ENCODE measurements at regions not wholly inside any gene's neighbourhood (a gene's known extent, or its start where the extent isn't known, plus 50 kb on each side); places are given as distances from the start of the nearest gene placed in this dataset.

DNA sequence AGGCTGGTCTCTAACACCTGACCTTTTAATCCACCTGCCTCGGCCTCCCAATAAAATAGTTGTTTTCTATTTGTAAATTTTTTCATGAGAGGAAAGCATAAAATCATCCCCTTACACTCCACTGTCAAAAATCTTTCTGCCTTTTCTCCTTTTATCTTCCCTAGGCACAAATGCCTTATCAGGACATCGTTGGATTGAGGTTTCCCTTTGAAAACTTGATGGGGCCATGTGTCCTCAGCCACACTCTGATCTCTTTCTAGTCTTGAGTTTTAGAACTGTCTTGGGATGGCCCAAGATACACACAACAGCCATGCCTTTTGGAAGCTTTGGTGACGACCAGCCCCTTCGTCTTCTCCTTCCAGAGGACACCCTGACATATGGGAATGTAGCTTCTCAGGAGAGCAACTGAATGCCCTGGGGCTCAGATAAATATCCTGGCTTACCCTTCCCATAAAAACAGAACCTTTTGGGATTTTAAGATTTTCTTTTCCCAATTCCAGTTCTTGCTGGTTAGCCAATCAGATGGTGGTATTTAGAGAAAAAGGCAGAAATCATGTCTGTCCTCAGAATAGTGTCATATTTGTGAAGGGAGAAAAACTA lies 112.4 kb downstream of the ZNF429 start:
- TF ChIP-seq, protein P1, sequence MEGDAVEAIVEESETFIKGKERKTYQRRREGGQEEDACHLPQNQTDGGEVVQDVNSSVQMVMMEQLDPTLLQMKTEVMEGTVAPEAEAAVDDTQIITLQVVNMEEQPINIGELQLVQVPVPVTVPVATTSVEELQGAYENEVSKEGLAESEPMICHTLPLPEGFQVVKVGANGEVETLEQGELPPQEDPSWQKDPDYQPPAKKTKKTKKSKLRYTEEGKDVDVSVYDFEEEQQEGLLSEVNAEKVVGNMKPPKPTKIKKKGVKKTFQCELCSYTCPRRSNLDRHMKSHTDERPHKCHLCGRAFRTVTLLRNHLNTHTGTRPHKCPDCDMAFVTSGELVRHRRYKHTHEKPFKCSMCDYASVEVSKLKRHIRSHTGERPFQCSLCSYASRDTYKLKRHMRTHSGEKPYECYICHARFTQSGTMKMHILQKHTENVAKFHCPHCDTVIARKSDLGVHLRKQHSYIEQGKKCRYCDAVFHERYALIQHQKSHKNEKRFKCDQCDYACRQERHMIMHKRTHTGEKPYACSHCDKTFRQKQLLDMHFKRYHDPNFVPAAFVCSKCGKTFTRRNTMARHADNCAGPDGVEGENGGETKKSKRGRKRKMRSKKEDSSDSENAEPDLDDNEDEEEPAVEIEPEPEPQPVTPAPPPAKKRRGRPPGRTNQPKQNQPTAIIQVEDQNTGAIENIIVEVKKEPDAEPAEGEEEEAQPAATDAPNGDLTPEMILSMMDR (IDR thresholded peaks at IDR 0.05; ENCODE audit: low read length), result no peak
- TF ChIP-seq EZH2 (IDR thresholded peaks at IDR 0.05; ENCODE audit: borderline replicate concordance, low read length), result no peak

All from OCI-LY1 (cell line).